ENCODE measurements at regions not wholly inside any gene's neighbourhood (a gene's known extent, or its start where the extent isn't known, plus 50 kb on each side); places are given as distances from the start of the nearest gene placed in this dataset.

DNA sequence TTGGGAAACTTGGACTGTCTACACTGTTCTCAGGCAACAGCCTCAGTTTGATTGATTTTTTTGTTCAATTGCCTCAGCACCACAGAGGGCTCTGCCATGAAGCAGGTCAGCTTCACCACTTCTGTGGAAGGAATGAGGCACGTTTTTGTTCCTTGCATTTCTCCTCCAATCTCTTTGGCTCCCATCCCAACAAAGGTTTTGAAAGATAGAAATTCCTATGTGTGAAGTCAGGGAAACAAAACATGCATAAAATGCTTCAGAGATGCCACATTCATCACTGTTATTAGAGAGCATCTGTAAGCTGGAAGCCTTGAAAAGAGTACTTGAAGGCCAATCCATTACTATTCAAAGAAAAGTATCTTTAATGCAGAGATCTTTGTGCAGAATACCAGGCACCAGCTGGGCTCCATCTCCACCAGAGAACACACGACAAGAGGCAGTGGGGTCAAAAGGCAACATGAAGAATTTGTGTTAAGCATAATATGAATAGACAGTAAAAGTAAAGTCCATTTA lies 249.1 kb upstream of the LYZL1 start:
- TF ChIP-seq YY1 (IDR thresholded peaks at IDR 0.05; ENCODE audit: insufficient read depth, insufficient read length) = no peak
- TF ChIP-seq SUZ12 (IDR thresholded peaks at IDR 0.05; ENCODE audit: extremely low read depth, insufficient read depth, insufficient read length) = no peak
